ENCODE measurements at regions not wholly inside any gene's neighbourhood (a gene's known extent, or its start where the extent isn't known, plus 50 kb on each side); places are given as distances from the start of the nearest gene placed in this dataset.

GRCh38 chr2:52697690-52698089 is 1069.9 kb upstream of the CHAC2 start:
- H3K27ac ChIP-seq (ENCODE audit: extremely low read depth, low read depth, low read length), result no peak overlapping the region
- no peaks in the 10 kb centered on the region for H3K36me3 ChIP-seq (ENCODE audit: control insufficient read depth in 2 of 2, insufficient read depth in 1 of 2, low read length in 2 of 2)
- no peaks in the 10 kb centered on the region for H3K9me3 ChIP-seq (ENCODE audit: control insufficient read depth, insufficient read depth, low read depth, low read length)
- TF ChIP-seq ZNF658 (tag by site-specific recombination; IDR thresholded peaks at IDR 0.05) (no peak), GFI1B (tag by site-specific recombination; IDR thresholded peaks at IDR 0.05) (no peak), ZNF202 (tag by site-specific recombination; IDR thresholded peaks at IDR 0.05; ENCODE audit: borderline replicate concordance) (no peak), ZNF394 (tag by site-specific recombination; IDR thresholded peaks at IDR 0.05; ENCODE audit: borderline replicate concordance) (no peak), ZNF473 (tag by site-specific recombination; IDR thresholded peaks at IDR 0.05) (no peak), TRIM28 (IDR thresholded peaks at IDR 0.05; ENCODE audit: borderline replicate concordance, low read length) (no peak), YY2 (tag by site-specific recombination; IDR thresholded peaks at IDR 0.05) (no peak), ZNF561 (tag by site-specific recombination; IDR thresholded peaks at IDR 0.05; ENCODE audit: borderline replicate concordance) (no peak), ZNF214 (tag by site-specific recombination; IDR thresholded peaks at IDR 0.05; ENCODE audit: borderline replicate concordance) (no peak)
- no peaks in the 10 kb centered on the region for H3K4me1 ChIP-seq (ENCODE audit: control insufficient read depth, insufficient read depth, low read length)
- POLR2A ChIA-PET, result no interaction called here
- CTCF ChIA-PET, result no interaction called here
- H3K4me3 ChIP-seq (ENCODE audit: low read depth, low read length), result no peak overlapping the region

GRCh38 chr2:52695731-52696130 is 1071.9 kb upstream of the CHAC2 start:
- Histone ChIP-seq H3K27ac (ENCODE audit: extremely low read depth, low read depth, low read length) (no peak overlapping the region), H3K4me1 (ENCODE audit: control insufficient read depth, insufficient read depth, low read length) (no peaks in the 10 kb centered on the region), H3K36me3 (ENCODE audit: control insufficient read depth in 2 of 2, insufficient read depth in 1 of 2, low read length in 2 of 2) (no peaks in the 10 kb centered on the region), H3K9me3 (ENCODE audit: control insufficient read depth, insufficient read depth, low read depth, low read length) (no peaks in the 10 kb centered on the region), H3K4me3 (ENCODE audit: low read depth, low read length) (no peak overlapping the region)
- ChIA-PET POLR2A (no interaction called here), CTCF (interaction anchor here (0.7 kb wide), 1 partner anchor 874 kb away, joined by 4 read pairs; no protein-coding TSS in a partner anchor)
- TF ChIP-seq ZEB2 (tag by site-specific recombination; IDR thresholded peaks at IDR 0.05) (no peak), ZNF544 (tag by site-specific recombination; IDR thresholded peaks at IDR 0.05) (no peak), ZNF19 (tag by site-specific recombination; IDR thresholded peaks at IDR 0.05; ENCODE audit: low read depth) (no peak), ZNF138 (tag by site-specific recombination; IDR thresholded peaks at IDR 0.05; ENCODE audit: borderline replicate concordance) (no peak), ZNF558 (tag by site-specific recombination; IDR thresholded peaks at IDR 0.05) (no peak), ZNF514 (tag by site-specific recombination; IDR thresholded peaks at IDR 0.05) (no peak), BCL6B (tag by site-specific recombination; IDR thresholded peaks at IDR 0.05) (no peak), PRDM1 (tag by site-specific recombination; IDR thresholded peaks at IDR 0.05) (no peak), SETDB1 (IDR thresholded peaks at IDR 0.05; ENCODE audit: insufficient read length, low read length) (no peak), ZBTB8A (tag by site-specific recombination; IDR thresholded peaks at IDR 0.05) (no peak), KLF10 (tag by site-specific recombination; IDR thresholded peaks at IDR 0.05) (no peak), ZNF518A (tag by site-specific recombination; conservative IDR thresholded peaks at IDR 0.05; ENCODE audit: low read depth) (no peak), ZNF530 (tag by site-specific recombination; IDR thresholded peaks at IDR 0.05; ENCODE audit: low read depth) (no peak), ZNF146 (tag by site-specific recombination; IDR thresholded peaks at IDR 0.05) (no peak), MZF1 (tag by site-specific recombination; IDR thresholded peaks at IDR 0.05; ENCODE audit: borderline replicate concordance) (no peak), ZFHX2 (tag by site-specific recombination; conservative IDR thresholded peaks at IDR 0.05) (no peak), ZNF184 (tag by site-specific recombination; IDR thresholded peaks at IDR 0.05) (no peak)
